Smooth muscle cell (in vitro differentiated cells): ENCODE measurements at regions not wholly inside any gene's neighbourhood (a gene's known extent, or its start where the extent isn't known, plus 50 kb on each side); places are given as distances from the start of the nearest gene placed in this dataset.

ENCODE experiments used
- DNase-seq: peaks from one replicate; lab custom pipeline; 2025; ENCODE audit not compliant: unreplicated experiment; lab: John Stamatoyannopoulos, UW
- H2AFZ ChIP-seq: fragments of 200-600 bp; sonication (generic); 2 replicates; pipeline ENCODE4 v1.6.0; 2016; ENCODE audit warnings: antibody characterized with exemption, low read depth, mild to moderate bottlenecking
- H3F3A ChIP-seq: fragments of 200-600 bp; sonication (generic); 2 replicates; pipeline ENCODE4 v1.6.0; 2017; ENCODE audit warnings: antibody characterized with exemption, low read depth
- H3K27ac ChIP-seq: fragments of 200-600 bp; sonication (generic); 2 replicates; pipeline ENCODE4 v1.5.1; 2016; ENCODE audit warnings: low read depth, mild to moderate bottlenecking
- H3K27me3 ChIP-seq: fragments of 200-600 bp; sonication (generic); 2 replicates; pipeline ENCODE4 v1.6.1; 2016; ENCODE audit warnings: low read depth, mild to moderate bottlenecking
- H3K36me3 ChIP-seq: fragments of 200-600 bp; sonication (generic); 2 replicates; pipeline ENCODE4 v1.5.1; 2016; ENCODE audit warnings: low read depth
- H3K4me1 ChIP-seq: fragments of 200-600 bp; sonication (generic); 2 replicates; pipeline ENCODE4 v1.5.1; 2016; ENCODE audit warnings: low read depth
- H3K4me2 ChIP-seq: fragments of 200-600 bp; sonication (generic); 2 replicates; pipeline ENCODE4 v1.6.0; 2016; ENCODE audit warnings: mild to moderate bottlenecking
- H3K4me3 ChIP-seq: fragments of 200-600 bp; sonication (generic); 2 replicates; pipeline ENCODE4 v1.5.1; 2016; ENCODE audit warnings: mild to moderate bottlenecking
- H3K79me2 ChIP-seq: fragments of 200-600 bp; sonication (generic); 2 replicates; pipeline ENCODE4 v1.6.0; 2016; ENCODE audit warnings: low read depth, mild to moderate bottlenecking
- H3K9ac ChIP-seq: fragments of 200-600 bp; sonication (generic); 2 replicates; pipeline ENCODE4 v1.6.0; 2016; ENCODE audit warnings: low read depth
- H3K9me3 ChIP-seq: fragments of 200-600 bp; sonication (generic); replicated peaks from 2 replicates; pipeline ENCODE4 v1.5.1; 2016; ENCODE audit warnings: low read depth
- H4K20me1 ChIP-seq: fragments of 200-600 bp; sonication (generic); 2 replicates; pipeline ENCODE4 v1.6.0; 2016; ENCODE audit warnings: low read depth
- WGBS: methylation state at CpG from one replicate; pipeline ENCODE4 v1.1.7; 2016; ENCODE audit warnings: low lambda C conversion rate; 5-methylcytosine and 5-hydroxymethylcytosine counted together
- TF ChIP-seq, protein P1 (sequence below): fragments of 200-600 bp; sonication (generic); IDR thresholded peaks from 2 replicates; pipeline ENCODE4 v1.5.1; 2017; ENCODE audit warnings: borderline replicate concordance, mild to moderate bottlenecking, antibody characterized with exemption; ENCODE audit not compliant: insufficient read depth, poor library complexity, severe bottlenecking

DNA sequence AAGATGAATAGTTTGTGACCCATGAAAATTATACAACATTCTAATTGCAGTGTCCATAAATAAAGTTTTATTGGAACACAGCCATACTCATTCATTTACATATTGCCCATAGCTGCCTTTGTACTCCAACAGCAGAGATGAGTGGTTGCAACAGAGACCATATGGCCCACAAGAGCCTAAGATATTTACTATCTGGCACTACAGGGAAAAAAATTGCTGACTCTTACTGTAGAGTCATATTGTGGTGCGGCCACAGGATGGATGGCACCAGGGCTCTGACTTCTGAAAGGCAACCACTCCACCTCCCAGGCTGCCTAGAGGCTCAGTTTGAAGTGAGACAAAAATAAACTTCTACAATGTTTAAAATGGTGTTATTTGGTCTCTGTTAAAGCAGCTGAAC lies 404.0 kb upstream of the ATP5MC3 start:
- Histone ChIP-seq H3K79me2 (no peaks in the 10 kb centered on the region), H3K4me3 (no peak overlapping the region), H3K36me3 (no peaks in the 10 kb centered on the region), H3K27me3 (no peaks in the 10 kb centered on the region), H3K4me1 (no peaks in the 10 kb centered on the region), H3F3A (no peaks in the 10 kb centered on the region), H3K4me2 (no peak overlapping the region), H3K9ac (no peak overlapping the region), H2AFZ (no peak overlapping the region), H3K9me3 (no peaks in the 10 kb centered on the region), H3K27ac (no peak overlapping the region), H4K20me1 (no peaks in the 10 kb centered on the region)
- TF ChIP-seq, protein P1, sequence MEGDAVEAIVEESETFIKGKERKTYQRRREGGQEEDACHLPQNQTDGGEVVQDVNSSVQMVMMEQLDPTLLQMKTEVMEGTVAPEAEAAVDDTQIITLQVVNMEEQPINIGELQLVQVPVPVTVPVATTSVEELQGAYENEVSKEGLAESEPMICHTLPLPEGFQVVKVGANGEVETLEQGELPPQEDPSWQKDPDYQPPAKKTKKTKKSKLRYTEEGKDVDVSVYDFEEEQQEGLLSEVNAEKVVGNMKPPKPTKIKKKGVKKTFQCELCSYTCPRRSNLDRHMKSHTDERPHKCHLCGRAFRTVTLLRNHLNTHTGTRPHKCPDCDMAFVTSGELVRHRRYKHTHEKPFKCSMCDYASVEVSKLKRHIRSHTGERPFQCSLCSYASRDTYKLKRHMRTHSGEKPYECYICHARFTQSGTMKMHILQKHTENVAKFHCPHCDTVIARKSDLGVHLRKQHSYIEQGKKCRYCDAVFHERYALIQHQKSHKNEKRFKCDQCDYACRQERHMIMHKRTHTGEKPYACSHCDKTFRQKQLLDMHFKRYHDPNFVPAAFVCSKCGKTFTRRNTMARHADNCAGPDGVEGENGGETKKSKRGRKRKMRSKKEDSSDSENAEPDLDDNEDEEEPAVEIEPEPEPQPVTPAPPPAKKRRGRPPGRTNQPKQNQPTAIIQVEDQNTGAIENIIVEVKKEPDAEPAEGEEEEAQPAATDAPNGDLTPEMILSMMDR: no peak
- no peak for DNase-seq
- 70% methylated on average over 1 of the region's 1 CpG for WGBS

- DNase-seq: no peak
Measured at GRCh38 chr2:175580652-175581051, 399.1 kb upstream of the ATP5MC3 start.

GRCh38 chr2:175579646-175580045 lies 398.1 kb upstream of the ATP5MC3 start:
- 68% methylated on average over 1 of the region's 1 CpG for WGBS
- Histone ChIP-seq H4K20me1 (no peaks in the 10 kb centered on the region), H3K36me3 (no peaks in the 10 kb centered on the region)

More at GRCh38 chr2:175580652-175581051, 399.1 kb upstream of the ATP5MC3 start:
- no peaks in the 10 kb centered on the region for H3K79me2 ChIP-seq
- no peak overlapping the region for H3K4me3 ChIP-seq
- H3K36me3 ChIP-seq: no peaks in the 10 kb centered on the region
- H3F3A ChIP-seq: no peaks in the 10 kb centered on the region
- H3K9me3 ChIP-seq: no peaks in the 10 kb centered on the region
- WGBS: 67% methylated on average over 1 of the region's 1 CpG
- no peak overlapping the region for H2AFZ ChIP-seq
- peaks cover 6% of the 10 kb centered on the region for H3K4me1 ChIP-seq
- no peak overlapping the region for H3K9ac ChIP-seq
- TF ChIP-seq, protein P1: no peak
- H3K4me2 ChIP-seq: no peak overlapping the region
- no peaks in the 10 kb centered on the region for H4K20me1 ChIP-seq
- H3K27ac ChIP-seq: no peak overlapping the region
- H3K27me3 ChIP-seq: no peaks in the 10 kb centered on the region

DNA sequence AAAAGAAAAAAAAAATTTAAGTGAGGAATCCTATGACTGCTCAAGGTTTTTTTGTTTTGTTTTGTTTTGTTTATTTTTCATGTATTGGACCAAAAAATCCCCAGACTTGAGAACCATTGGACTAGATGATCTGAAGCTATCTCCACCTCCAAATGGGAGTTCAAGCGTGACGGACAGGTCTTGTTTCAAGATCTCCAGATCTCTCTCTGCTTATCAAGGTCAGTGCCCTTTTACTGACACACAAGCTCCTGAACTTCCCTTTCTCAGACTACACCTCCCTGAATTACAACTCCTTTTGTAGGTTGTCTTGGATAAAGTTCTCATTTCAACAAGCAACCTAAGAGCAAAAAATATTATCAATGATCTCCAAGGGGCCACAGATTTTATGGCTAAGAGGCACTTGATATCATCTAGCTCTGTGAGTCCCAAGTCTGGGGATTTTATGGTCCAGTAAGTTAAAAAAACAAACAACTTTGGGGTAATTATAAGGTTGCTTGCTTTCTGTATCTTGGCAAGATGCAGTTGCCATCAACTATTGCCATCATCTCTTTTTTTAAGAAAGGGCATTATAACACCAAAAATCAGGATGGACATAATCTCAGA lies 396.0 kb upstream of the ATP5MC3 start:
- H3K4me3 ChIP-seq: no peak overlapping the region
- no peaks in the 10 kb centered on the region for H3K9me3 ChIP-seq
- H4K20me1 ChIP-seq: no peaks in the 10 kb centered on the region
- no peak overlapping the region for H2AFZ ChIP-seq
- no peaks in the 10 kb centered on the region for H3K79me2 ChIP-seq
- no peaks in the 10 kb centered on the region for H3K36me3 ChIP-seq
- H3F3A ChIP-seq: no peaks in the 10 kb centered on the region
- 98% methylated on average over 2 of the region's 2 CpGs for WGBS
- DNase-seq: no peak
- no peak overlapping the region for H3K4me2 ChIP-seq
- peaks cover 6% of the 10 kb centered on the region for H3K4me1 ChIP-seq
- H3K27me3 ChIP-seq: no peaks in the 10 kb centered on the region
- no peak overlapping the region for H3K9ac ChIP-seq
- H3K27ac ChIP-seq: no peak overlapping the region
- TF ChIP-seq, protein P1: no peak

More at GRCh38 chr2:175579646-175580045, 398.1 kb upstream of the ATP5MC3 start:
- TF ChIP-seq, protein P1: no peak
- no peak for DNase-seq
- peaks cover 6% of the 10 kb centered on the region for H3K4me1 ChIP-seq
- H3K79me2 ChIP-seq: no peaks in the 10 kb centered on the region
- H3K4me3 ChIP-seq: no peak overlapping the region
- H3K9ac ChIP-seq: no peak overlapping the region
- H3K27me3 ChIP-seq: no peaks in the 10 kb centered on the region
- no peaks in the 10 kb centered on the region for H3K9me3 ChIP-seq
- H2AFZ ChIP-seq: no peak overlapping the region
- H3K27ac ChIP-seq: no peak overlapping the region
- no peaks in the 10 kb centered on the region for H3F3A ChIP-seq
- no peak overlapping the region for H3K4me2 ChIP-seq
